ENCODE measurements at regions not wholly inside any gene's neighbourhood (a gene's known extent, or its start where the extent isn't known, plus 50 kb on each side); places are given as distances from the start of the nearest gene placed in this dataset.
A peak's percentile ranks its signal among the peaks of the same experiment; 100 is the strongest.

DNA sequence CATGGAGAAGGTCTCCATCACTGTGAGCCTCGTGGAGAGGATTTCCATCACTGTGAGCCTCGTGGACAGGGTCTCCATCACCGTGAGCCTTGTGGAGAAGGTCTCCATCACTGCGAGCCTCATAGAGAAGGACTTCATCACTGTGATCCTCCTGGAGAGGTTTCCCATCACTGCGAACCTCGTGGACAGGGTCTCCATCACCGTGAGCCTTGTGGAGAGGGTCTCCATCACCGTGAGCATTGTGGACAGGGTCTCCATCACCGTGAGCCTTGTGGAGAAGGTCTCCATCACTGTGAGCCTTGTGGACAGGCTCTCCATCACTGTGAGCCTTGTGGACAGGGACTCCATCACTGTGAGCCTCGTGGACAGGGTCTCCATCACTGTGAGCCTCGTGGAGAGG, 140.4 kb downstream of the ERMARD start:
- DNase-seq: no peak

GRCh38 chr6:169891421-169891820, 140.0 kb downstream of the ERMARD start:
- no peak for ATAC-seq (ENCODE audit: insufficient read depth, low FRiP score)
- TF ChIP-seq, protein P1, sequence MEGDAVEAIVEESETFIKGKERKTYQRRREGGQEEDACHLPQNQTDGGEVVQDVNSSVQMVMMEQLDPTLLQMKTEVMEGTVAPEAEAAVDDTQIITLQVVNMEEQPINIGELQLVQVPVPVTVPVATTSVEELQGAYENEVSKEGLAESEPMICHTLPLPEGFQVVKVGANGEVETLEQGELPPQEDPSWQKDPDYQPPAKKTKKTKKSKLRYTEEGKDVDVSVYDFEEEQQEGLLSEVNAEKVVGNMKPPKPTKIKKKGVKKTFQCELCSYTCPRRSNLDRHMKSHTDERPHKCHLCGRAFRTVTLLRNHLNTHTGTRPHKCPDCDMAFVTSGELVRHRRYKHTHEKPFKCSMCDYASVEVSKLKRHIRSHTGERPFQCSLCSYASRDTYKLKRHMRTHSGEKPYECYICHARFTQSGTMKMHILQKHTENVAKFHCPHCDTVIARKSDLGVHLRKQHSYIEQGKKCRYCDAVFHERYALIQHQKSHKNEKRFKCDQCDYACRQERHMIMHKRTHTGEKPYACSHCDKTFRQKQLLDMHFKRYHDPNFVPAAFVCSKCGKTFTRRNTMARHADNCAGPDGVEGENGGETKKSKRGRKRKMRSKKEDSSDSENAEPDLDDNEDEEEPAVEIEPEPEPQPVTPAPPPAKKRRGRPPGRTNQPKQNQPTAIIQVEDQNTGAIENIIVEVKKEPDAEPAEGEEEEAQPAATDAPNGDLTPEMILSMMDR (IDR thresholded peaks at IDR 0.05; ENCODE audit: control extremely low read depth, extremely low read depth): no peak

More for the DNA sequence above, 140.4 kb downstream of the ERMARD start:
- H3K4me1 ChIP-seq (ENCODE audit: control insufficient read depth in 5 of 5, insufficient read depth in 5 of 5, low read length in 5 of 5): peaks cover 0 to 3% (median 0%) of the 10 kb centered on the region in 5 donors
- peaks cover 0 to 13% (median 3%) of the 10 kb centered on the region in 3 donors for H3K27me3 ChIP-seq (ENCODE audit: control insufficient read depth in 3 of 3, insufficient read depth in 3 of 3, low read length in 2 of 3)
- H3K9me3 ChIP-seq (ENCODE audit: control insufficient read depth in 4 of 4, insufficient read depth in 3 of 4, low read length in 3 of 4): peaks cover 0 to 11% (median 1%) of the 10 kb centered on the region in 4 donors
- H3K4me3 ChIP-seq: no peak overlapping the region
- TF ChIP-seq, protein P1 (IDR thresholded peaks at IDR 0.05; ENCODE audit: control extremely low read depth, extremely low read depth): no peak
- 76% methylated on average over 11 of the region's 11 CpGs for WGBS, 2 donors
- H3K27ac ChIP-seq (ENCODE audit: low read depth in 1 of 2, low read length in 1 of 2): no peak overlapping the region
- H3K36me3 ChIP-seq (ENCODE audit: control insufficient read depth in 4 of 4, insufficient read depth in 4 of 4, low read length in 4 of 4): no peaks in the 10 kb centered on the region
- H3K9ac ChIP-seq (ENCODE audit: insufficient read depth in 1 of 2, low read length in 2 of 2): no peak overlapping the region
- ATAC-seq (ENCODE audit: insufficient read depth, low FRiP score): no peak

GRCh38 chr6:169890901-169891300, 139.5 kb downstream of the ERMARD start:
- no peak overlapping the region for H3K4me3 ChIP-seq
- H3K9me3 ChIP-seq (ENCODE audit: control insufficient read depth in 4 of 4, insufficient read depth in 3 of 4, low read length in 3 of 4): peaks cover 0 to 11% (median 1%) of the 10 kb centered on the region in 4 donors
- DNase-seq (no peak), ATAC-seq (ENCODE audit: insufficient read depth, low FRiP score) (no peak)
- no peaks in the 10 kb centered on the region for H3K36me3 ChIP-seq (ENCODE audit: control insufficient read depth in 4 of 4, insufficient read depth in 4 of 4, low read length in 4 of 4)
- 82 to 88% methylated on average over 7 of the region's 7 CpGs for WGBS, 2 donors
- no peak overlapping the region for H3K9ac ChIP-seq (ENCODE audit: insufficient read depth in 1 of 2, low read length in 2 of 2)
- TF ChIP-seq, protein P1 (IDR thresholded peaks at IDR 0.05; ENCODE audit: control extremely low read depth, extremely low read depth): no peak
- peaks cover 0 to 14% (median 3%) of the 10 kb centered on the region in 3 donors for H3K27me3 ChIP-seq (ENCODE audit: control insufficient read depth in 3 of 3, insufficient read depth in 3 of 3, low read length in 2 of 3)
- H3K4me1 ChIP-seq (ENCODE audit: control insufficient read depth in 5 of 5, insufficient read depth in 5 of 5, low read length in 5 of 5): peaks cover 0 to 3% (median 0%) of the 10 kb centered on the region in 5 donors
- no peak overlapping the region for H3K27ac ChIP-seq (ENCODE audit: low read depth in 1 of 2, low read length in 1 of 2)

More at GRCh38 chr6:169891421-169891820, 140.0 kb downstream of the ERMARD start:
- H3K4me3 ChIP-seq: no peak overlapping the region
- H3K36me3 ChIP-seq (ENCODE audit: control insufficient read depth in 4 of 4, insufficient read depth in 4 of 4, low read length in 4 of 4): no peaks in the 10 kb centered on the region
- no peak overlapping the region for H3K9ac ChIP-seq (ENCODE audit: insufficient read depth in 1 of 2, low read length in 2 of 2)
- no peak overlapping the region for H3K27ac ChIP-seq (ENCODE audit: low read depth in 1 of 2, low read length in 1 of 2)
- H3K4me1 ChIP-seq (ENCODE audit: control insufficient read depth in 5 of 5, insufficient read depth in 5 of 5, low read length in 5 of 5): peaks cover 0 to 3% (median 0%) of the 10 kb centered on the region in 5 donors
- H3K9me3 ChIP-seq (ENCODE audit: control insufficient read depth in 4 of 4, insufficient read depth in 3 of 4, low read length in 3 of 4): peaks cover 0 to 11% (median 1%) of the 10 kb centered on the region in 4 donors
- WGBS, 2 donors: 76 to 78% methylated on average over 8 of the region's 8 CpGs
- peaks cover 0 to 14% (median 3%) of the 10 kb centered on the region in 3 donors for H3K27me3 ChIP-seq (ENCODE audit: control insufficient read depth in 3 of 3, insufficient read depth in 3 of 3, low read length in 2 of 3)
- no peak for DNase-seq

- Histone ChIP-seq H3K4me1 (ENCODE audit: control insufficient read depth in 5 of 5, insufficient read depth in 5 of 5, low read length in 5 of 5) (peaks cover 0 to 3% (median 0%) of the 10 kb centered on the region in 5 donors), H3K36me3 (ENCODE audit: control insufficient read depth in 4 of 4, insufficient read depth in 4 of 4, low read length in 4 of 4) (no peaks in the 10 kb centered on the region), H3K4me3 (no peak overlapping the region), H3K9me3 (ENCODE audit: control insufficient read depth in 4 of 4, insufficient read depth in 3 of 4, low read length in 3 of 4) (peaks cover 0 to 11% (median 1%) of the 10 kb centered on the region in 4 donors), H3K27me3 (ENCODE audit: control insufficient read depth in 3 of 3, insufficient read depth in 3 of 3, low read length in 2 of 3) (peaks cover 0 to 14% (median 3%) of the 10 kb centered on the region in 3 donors), H3K9ac (ENCODE audit: insufficient read depth in 1 of 2, low read length in 2 of 2) (no peak overlapping the region), H3K27ac (ENCODE audit: low read depth in 1 of 2, low read length in 1 of 2) (no peak overlapping the region)
- TF ChIP-seq, protein P1 (IDR thresholded peaks at IDR 0.05; ENCODE audit: control extremely low read depth, extremely low read depth): no peak
- ATAC-seq (ENCODE audit: insufficient read depth, low FRiP score) (no peak), DNase-seq (peak; percentile 29 to 41 (median 35))
- 36 to 47% methylated on average over 12 of the region's 12 CpGs for WGBS, 2 donors
Observed at GRCh38 chr6:169890049-169890448, 138.6 kb downstream of the ERMARD start.

Data from lung (tissue), 11 donors.